ENCODE measurements at regions not wholly inside any gene's neighbourhood (a gene's known extent, or its start where the extent isn't known, plus 50 kb on each side); places are given as distances from the start of the nearest gene placed in this dataset.

GRCh38 chr3:188025555-188025954 is 128.4 kb upstream of the LPP start:
- DNase-seq (ENCODE audit: low spot score) (no peak), ATAC-seq (ENCODE audit: low read depth) (no peak)
- Histone ChIP-seq H3K4me1 (ENCODE audit: insufficient read depth, poor library complexity, severe bottlenecking) (peaks cover 6% of the 10 kb centered on the region), H3K9me3 (ENCODE audit: severe bottlenecking) (no peaks in the 10 kb centered on the region), H3K36me3 (ENCODE audit: low read depth) (no peaks in the 10 kb centered on the region), H3K27me3 (ENCODE audit: insufficient read depth, poor library complexity, severe bottlenecking) (no peaks in the 10 kb centered on the region), H3K4me3 (ENCODE audit: severe bottlenecking) (no peak overlapping the region), H3K27ac (ENCODE audit: poor library complexity, severe bottlenecking) (no peak overlapping the region)
- TF ChIP-seq, protein P1, sequence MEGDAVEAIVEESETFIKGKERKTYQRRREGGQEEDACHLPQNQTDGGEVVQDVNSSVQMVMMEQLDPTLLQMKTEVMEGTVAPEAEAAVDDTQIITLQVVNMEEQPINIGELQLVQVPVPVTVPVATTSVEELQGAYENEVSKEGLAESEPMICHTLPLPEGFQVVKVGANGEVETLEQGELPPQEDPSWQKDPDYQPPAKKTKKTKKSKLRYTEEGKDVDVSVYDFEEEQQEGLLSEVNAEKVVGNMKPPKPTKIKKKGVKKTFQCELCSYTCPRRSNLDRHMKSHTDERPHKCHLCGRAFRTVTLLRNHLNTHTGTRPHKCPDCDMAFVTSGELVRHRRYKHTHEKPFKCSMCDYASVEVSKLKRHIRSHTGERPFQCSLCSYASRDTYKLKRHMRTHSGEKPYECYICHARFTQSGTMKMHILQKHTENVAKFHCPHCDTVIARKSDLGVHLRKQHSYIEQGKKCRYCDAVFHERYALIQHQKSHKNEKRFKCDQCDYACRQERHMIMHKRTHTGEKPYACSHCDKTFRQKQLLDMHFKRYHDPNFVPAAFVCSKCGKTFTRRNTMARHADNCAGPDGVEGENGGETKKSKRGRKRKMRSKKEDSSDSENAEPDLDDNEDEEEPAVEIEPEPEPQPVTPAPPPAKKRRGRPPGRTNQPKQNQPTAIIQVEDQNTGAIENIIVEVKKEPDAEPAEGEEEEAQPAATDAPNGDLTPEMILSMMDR (IDR thresholded peaks at IDR 0.05; ENCODE audit: poor library complexity, severe bottlenecking) = no peak

- Histone ChIP-seq H3K4me1 (ENCODE audit: insufficient read depth, poor library complexity, severe bottlenecking) (peaks cover 3% of the 10 kb centered on the region), H3K36me3 (ENCODE audit: low read depth) (no peaks in the 10 kb centered on the region), H3K27me3 (ENCODE audit: insufficient read depth, poor library complexity, severe bottlenecking) (no peaks in the 10 kb centered on the region), H3K9me3 (ENCODE audit: severe bottlenecking) (no peaks in the 10 kb centered on the region), H3K4me3 (ENCODE audit: severe bottlenecking) (no peak overlapping the region), H3K27ac (ENCODE audit: poor library complexity, severe bottlenecking) (no peak overlapping the region)
- DNase-seq (ENCODE audit: low spot score) (no peak), ATAC-seq (ENCODE audit: low read depth) (no peak)
- TF ChIP-seq, protein P1 (IDR thresholded peaks at IDR 0.05; ENCODE audit: poor library complexity, severe bottlenecking) = no peak
These were observed 127.6 kb upstream of the LPP start for GRCh38 chr3:188026191-188026968.

- Histone ChIP-seq H3K4me3 (ENCODE audit: severe bottlenecking) (no peak overlapping the region), H3K9me3 (ENCODE audit: severe bottlenecking) (no peaks in the 10 kb centered on the region), H3K27me3 (ENCODE audit: insufficient read depth, poor library complexity, severe bottlenecking) (no peaks in the 10 kb centered on the region), H3K27ac (ENCODE audit: poor library complexity, severe bottlenecking) (no peak overlapping the region), H3K36me3 (ENCODE audit: low read depth) (no peaks in the 10 kb centered on the region), H3K4me1 (ENCODE audit: insufficient read depth, poor library complexity, severe bottlenecking) (no peaks in the 10 kb centered on the region)
- no peak for ATAC-seq (ENCODE audit: low read depth)
- TF ChIP-seq, protein P1 (IDR thresholded peaks at IDR 0.05; ENCODE audit: poor library complexity, severe bottlenecking) = no peak
- DNase-seq (ENCODE audit: low spot score) = no peak
These were observed 122.8 kb upstream of the LPP start for GRCh38 chr3:188031121-188031520.

- H3K27ac ChIP-seq (ENCODE audit: poor library complexity, severe bottlenecking) = no peak overlapping the region
- H3K4me1 ChIP-seq (ENCODE audit: insufficient read depth, poor library complexity, severe bottlenecking) = no peaks in the 10 kb centered on the region
- H3K4me3 ChIP-seq (ENCODE audit: severe bottlenecking) = no peak overlapping the region
- H3K27me3 ChIP-seq (ENCODE audit: insufficient read depth, poor library complexity, severe bottlenecking) = no peaks in the 10 kb centered on the region
- DNase-seq (ENCODE audit: low spot score) = no peak
- no peak for ATAC-seq (ENCODE audit: low read depth)
- TF ChIP-seq, protein P1 (IDR thresholded peaks at IDR 0.05; ENCODE audit: poor library complexity, severe bottlenecking) = no peak
- no peaks in the 10 kb centered on the region for H3K36me3 ChIP-seq (ENCODE audit: low read depth)
- no peaks in the 10 kb centered on the region for H3K9me3 ChIP-seq (ENCODE audit: severe bottlenecking)
These were observed 119.0 kb upstream of the LPP start for GRCh38 chr3:188034989-188035388.

Measured in RWPE2 (cell line).